K562 (cell line): ENCODE measurements at regions not wholly inside any gene's neighbourhood (a gene's known extent, or its start where the extent isn't known, plus 50 kb on each side); places are given as distances from the start of the nearest gene placed in this dataset.

Source experiments
- ATAC-seq: fragments of 200-7000 bp; cut with Tn5 transposase; 3 replicates; pipeline ENCODE4 v1.9.1; 2020; ENCODE audit warnings: moderate library complexity
- BruUV-seq: library from RNA; stranded (reverse); fragments of 400-500 nt; replicated peaks from 2 replicates; lab custom pipeline; 2021; lab: Mats Ljungman, UMichigan
- CTCF ChIA-PET: fragments of 300-600 bp; formaldehyde crosslinking; extraction: SDS; loops from one replicate; lab custom pipeline; 2021; ENCODE audit warnings: low intra/inter-chr PET ratio; lab: Yijun Ruan, JAX
- POLR2A ChIA-PET: fragments of 300-600, 350-650 bp; sonication (Branson Sonifier 250); formaldehyde crosslinking; extraction: SDS; loops from one replicate; lab custom pipeline; 2021; ENCODE audit warnings: antibody characterized with exemption, inconsistent platforms; lab: Yijun Ruan, JAX
- DNase-seq, 4 experiments: peaks; one replicate each; pipeline versions ENCODE4 v3.0.0 to v3.0.0-alpha.2; 2011 to 2018; ENCODE audit warnings: low spot score in 3 of 4, mixed read lengths in 3 of 4; ENCODE audit errors: extremely low read depth in 1 of 4
- FAIRE-seq: peaks from 2 replicates; lab custom pipeline; 2011; peaks lifted over from hg19 to GRCh38; lab: Jason Lieb, UNC
- H2AFZ ChIP-seq: 2 replicates; pipeline ENCODE4 v1.6.0; 2011; ENCODE audit warnings: low read depth, low read length, control low read depth, inconsistent platforms
- H3K27ac ChIP-seq: fragments of 200-600 bp; 3 replicates; pipeline ENCODE4 v1.8.0; 2011; ENCODE audit warnings: low read depth, mild to moderate bottlenecking, control low read depth, inconsistent platforms, low read length, moderate library complexity, mixed read lengths; ENCODE audit errors: extremely low read depth
- H3K27me3 ChIP-seq, 2 experiments: fragments of 300-600 bp in 1 of 2; 2 replicates in 1 of 2; 3 replicates in 1 of 2; pipeline versions ENCODE4 v1.6.0 to v1.8.0; 2011; ENCODE audit warnings: inconsistent platforms in 2 of 2, low read length in 2 of 2, mild to moderate bottlenecking in 1 of 2, mixed read lengths in 1 of 2, moderate library complexity in 1 of 2; ENCODE audit not compliant: control insufficient read depth in 2 of 2, insufficient read depth in 2 of 2
- H3K36me3 ChIP-seq: fragments of 300-600 bp; 3 replicates; pipeline ENCODE4 v1.8.0; 2011; ENCODE audit warnings: mild to moderate bottlenecking, low read length, inconsistent platforms; ENCODE audit not compliant: control insufficient read depth, insufficient read depth
- H3K4me1 ChIP-seq, 2 experiments: fragments of 200-600 bp in 1 of 2; replicated peaks in 1 of 2; 2 replicates in 1 of 2; 3 replicates in 1 of 2; pipeline versions ENCODE4 v1.5.1 to v1.8.0; 2011; ENCODE audit warnings: inconsistent platforms in 2 of 2, low read length in 2 of 2, mild to moderate bottlenecking in 1 of 2, mixed read lengths in 1 of 2, moderate library complexity in 1 of 2; ENCODE audit not compliant: control insufficient read depth in 2 of 2, insufficient read depth in 2 of 2
- H3K4me2 ChIP-seq: 2 replicates; pipeline ENCODE4 v1.6.1; 2011; ENCODE audit warnings: low read length, control low read depth, inconsistent platforms, mixed read lengths; ENCODE audit not compliant: insufficient read depth
- H3K4me3 ChIP-seq: fragments of 200-600 bp; sonication (generic), shearing (Covaris generic); 2 replicates; pipeline ENCODE4 v1.5.1; 2016; ENCODE audit warnings: control low read depth, inconsistent platforms
- H3K79me2 ChIP-seq: fragments of 200-600 bp; 3 replicates; pipeline ENCODE4 v1.8.0; 2011; ENCODE audit warnings: low read length, inconsistent platforms; ENCODE audit not compliant: control insufficient read depth, insufficient read depth
- H3K9ac ChIP-seq, 2 experiments: 2 replicates each; pipeline versions ENCODE4 v1.6.0 to v1.6.1; 2011; ENCODE audit warnings: low read depth in 2 of 2, low read length in 2 of 2, control low read depth in 1 of 2, inconsistent platforms in 1 of 2, mild to moderate bottlenecking in 1 of 2, mixed read lengths in 1 of 2; ENCODE audit not compliant: insufficient read depth in 1 of 2
- H3K9me1 ChIP-seq: one replicate; pipeline ENCODE4 v1.6.0; 2011; ENCODE audit warnings: inconsistent platforms, mild to moderate bottlenecking, low read length, moderate library complexity; ENCODE audit not compliant: control insufficient read depth, insufficient read depth
- H3K9me3 ChIP-seq: replicated peaks from 2 replicates; pipeline ENCODE4 v1.5.1; 2011; ENCODE audit warnings: low read depth, low read length, inconsistent platforms; ENCODE audit not compliant: control insufficient read depth, insufficient read depth
- H4K20me1 ChIP-seq: replicated peaks from 2 replicates; pipeline ENCODE4 v1.6.1; 2011; ENCODE audit warnings: low read length, inconsistent platforms, mixed read lengths; ENCODE audit not compliant: control insufficient read depth, insufficient read depth
- ATF6 ChIP-seq: sonication (generic); formaldehyde crosslinking; IDR thresholded peaks from 2 replicates; pipeline ENCODE4 v1.4.0; 2020; ENCODE audit warnings: mild to moderate bottlenecking, missing genetic modification reagents
- NFIC ChIP-seq: fragments of 450-650 bp; IDR thresholded peaks from 2 replicates; pipeline ENCODE4 v1.6.1; 2017; ENCODE audit warnings: mild to moderate bottlenecking, inconsistent platforms
- NR2C2 ChIP-seq, 2 experiments: fragments of 200-800 bp in 1 of 2; sonication (Bioruptor generic) in 1 of 2; sonication (generic) in 1 of 2; formaldehyde crosslinking in 1 of 2; IDR thresholded peaks; 2 replicates each; pipeline versions ENCODE4 v1.6.1 to v1.8.0; 2016 to 2022; ENCODE audit warnings: mild to moderate bottlenecking in 1 of 2, missing compliant biosample characterization in 1 of 2, missing genetic modification characterization in 1 of 2, missing genetic modification reagents in 1 of 2
- RAD21 ChIP-seq, 2 experiments: fragments of 250-450 bp in 1 of 2; fragments of 450-650 bp in 1 of 2; sonication (Bioruptor Pico) in 1 of 2; formaldehyde crosslinking in 1 of 2; IDR thresholded peaks in 1 of 2; conservative IDR thresholded peaks in 1 of 2; 2 replicates each; pipeline versions ENCODE4 v1.4.0 to v1.8.0; 2020 to 2022; ENCODE audit warnings: mild to moderate bottlenecking in 2 of 2, moderate library complexity in 1 of 2
- SMARCC2 ChIP-seq: fragments of 450-650 bp; IDR thresholded peaks from 2 replicates; pipeline ENCODE4 v1.6.1; 2017; ENCODE audit warnings: antibody characterized with exemption, moderate library complexity, mild to moderate bottlenecking, low read depth
- TEAD2 ChIP-seq: fragments of 450-650 bp; IDR thresholded peaks from 2 replicates; pipeline ENCODE4 v1.6.1; 2016; ENCODE audit warnings: missing genetic modification characterization, control low read depth, missing compliant biosample characterization
- ZC3H11A ChIP-seq: IDR thresholded peaks from 2 replicates; pipeline ENCODE4 v1.6.1; 2012; ENCODE audit warnings: low read depth, low read length, improper control_type of control experiment
- WGBS: fragments of 100-300 bp; shearing (Covaris generic); methylation state at CpG from one replicate; pipeline ENCODE4 v1.1.6; 2016; ENCODE audit warnings: low coverage, mixed read lengths; ENCODE audit not compliant: insufficient coverage; ENCODE audit errors: missing lambda C conversion rate; 5-methylcytosine and 5-hydroxymethylcytosine counted together
- in situ Hi-C: fragments of 300-500 bp; cut with MboI; formaldehyde crosslinking; loops from 4 replicates; pipeline ENCODE4 v1.15.0; 2018; ENCODE audit warnings: inconsistent platforms, mixed read lengths
- intact Hi-C: fragments of 100-400 bp; cut with micrococcal nuclease; formaldehyde crosslinking; loops from 2 replicates; pipeline ENCODE4 v1.14.2; 2022
- TF ChIP-seq, protein P1 (sequence below): fragments of 450-650 bp; formaldehyde crosslinking; IDR thresholded peaks from 2 replicates; pipeline ENCODE4 v1.4.0; 2020; ENCODE audit warnings: mild to moderate bottlenecking, mixed read lengths
- TF ChIP-seq, protein P2 (sequence below): fragments of 450-650 bp; formaldehyde crosslinking; IDR thresholded peaks from 2 replicates; pipeline ENCODE4 v1.4.0; 2020; ENCODE audit warnings: mild to moderate bottlenecking, moderate library complexity

DNA sequence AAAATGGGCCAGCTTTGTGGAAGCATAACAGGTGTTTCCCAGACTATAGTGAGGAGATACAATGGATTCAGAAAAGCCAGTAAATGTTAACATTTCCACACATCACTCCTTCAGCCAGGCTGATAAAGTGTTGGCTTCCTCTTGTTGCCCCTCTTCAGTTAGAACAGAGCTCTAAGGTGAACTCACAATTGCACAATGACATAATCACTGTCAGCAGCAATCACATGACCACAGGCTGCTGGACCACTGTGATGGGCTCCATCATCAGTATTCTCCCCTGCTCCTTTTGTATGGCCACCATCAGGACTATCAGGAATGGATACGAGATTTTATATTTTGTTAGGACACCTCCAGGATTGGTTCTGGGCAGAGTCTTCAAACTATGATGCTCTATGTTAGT, 849.4 kb upstream of the GHITM start:
- Histone ChIP-seq H3K4me1 (no peaks in the 10 kb centered on the region), H3K9me3 (no peaks in the 10 kb centered on the region)
- no peak for DNase-seq
- no peak for FAIRE-seq
- TF ChIP-seq, protein P1, sequence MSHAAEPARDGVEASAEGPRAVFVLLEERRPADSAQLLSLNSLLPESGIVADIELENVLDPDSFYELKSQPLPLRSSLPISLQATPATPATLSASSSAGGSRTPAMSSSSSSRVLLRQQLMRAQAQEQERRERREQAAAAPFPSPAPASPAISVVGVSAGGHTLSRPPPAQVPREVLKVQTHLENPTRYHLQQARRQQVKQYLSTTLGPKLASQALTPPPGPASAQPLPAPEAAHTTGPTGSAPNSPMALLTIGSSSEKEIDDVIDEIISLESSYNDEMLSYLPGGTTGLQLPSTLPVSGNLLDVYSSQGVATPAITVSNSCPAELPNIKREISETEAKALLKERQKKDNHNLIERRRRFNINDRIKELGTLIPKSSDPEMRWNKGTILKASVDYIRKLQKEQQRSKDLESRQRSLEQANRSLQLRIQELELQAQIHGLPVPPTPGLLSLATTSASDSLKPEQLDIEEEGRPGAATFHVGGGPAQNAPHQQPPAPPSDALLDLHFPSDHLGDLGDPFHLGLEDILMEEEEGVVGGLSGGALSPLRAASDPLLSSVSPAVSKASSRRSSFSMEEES (CRISPR knock-in tag): 0 out of 2 replicates have a peak, but pooled peaks have one; percentile 6
- TF ChIP-seq RAD21 (CRISPR knock-in tag; conservative IDR thresholded peaks at IDR 0.05 in 1 of 2, IDR thresholded peaks at IDR 0.05 in 1 of 2): no peak
- TF ChIP-seq, all 486 proteins: peak for 1
- H3K36me3 ChIP-seq: no peaks in the 10 kb centered on the region
- H3K27ac ChIP-seq: no peak overlapping the region
- no peak overlapping the region for H3K4me2 ChIP-seq
- in situ Hi-C loops (no loop called here), intact Hi-C loops (no loop called here)
- no peak overlapping the region for H2AFZ ChIP-seq
- no peaks in the 10 kb centered on the region for H3K9me1 ChIP-seq
- BruUV-seq: no TSS peak
- no peak for ATAC-seq
- H3K79me2 ChIP-seq: no peaks in the 10 kb centered on the region
- ChIA-PET POLR2A (no interaction called here), CTCF (no interaction called here)
- 0% methylated on average over 1 of the region's 1 CpG for WGBS
- no peak overlapping the region for H3K9ac ChIP-seq
- no peaks in the 10 kb centered on the region for H3K27me3 ChIP-seq
- no peak overlapping the region for H3K4me3 ChIP-seq
- H4K20me1 ChIP-seq: no peaks in the 10 kb centered on the region

GRCh38 chr10:83301732-83302131, 837.6 kb upstream of the GHITM start:
- H3K36me3 ChIP-seq: no peaks in the 10 kb centered on the region
- ChIA-PET POLR2A (no interaction called here), CTCF (no interaction called here)
- H2AFZ ChIP-seq: no peak overlapping the region
- WGBS: 0% methylated on average over 2 of the region's 2 CpGs
- H3K27ac ChIP-seq: no peak overlapping the region
- no peaks in the 10 kb centered on the region for H3K27me3 ChIP-seq
- no peaks in the 10 kb centered on the region for H3K79me2 ChIP-seq
- no peak overlapping the region for H3K4me3 ChIP-seq
- H4K20me1 ChIP-seq: no peaks in the 10 kb centered on the region
- FAIRE-seq: no peak
- DNase-seq: no peak
- H3K9me1 ChIP-seq: no peaks in the 10 kb centered on the region
- H3K4me1 ChIP-seq: no peaks in the 10 kb centered on the region
- ATAC-seq: no peak
- H3K9me3 ChIP-seq: no peaks in the 10 kb centered on the region
- BruUV-seq: no TSS peak
- no peak overlapping the region for H3K9ac ChIP-seq
- in situ Hi-C loops: no loop called here
- no peak overlapping the region for H3K4me2 ChIP-seq
- intact Hi-C loops: no loop called here
- TF ChIP-seq NR2C2 (CRISPR knock-in tag; IDR thresholded peaks at IDR 0.05) (no peak), NR2C2 (tag; IDR thresholded peaks at IDR 0.05) (no peak), NFIC (no peak), SMARCC2 (no peak), TEAD2 (tag) (no peak), ATF6 (CRISPR knock-in tag) (no peak), ZC3H11A (no peak)
- TF ChIP-seq, protein P2, sequence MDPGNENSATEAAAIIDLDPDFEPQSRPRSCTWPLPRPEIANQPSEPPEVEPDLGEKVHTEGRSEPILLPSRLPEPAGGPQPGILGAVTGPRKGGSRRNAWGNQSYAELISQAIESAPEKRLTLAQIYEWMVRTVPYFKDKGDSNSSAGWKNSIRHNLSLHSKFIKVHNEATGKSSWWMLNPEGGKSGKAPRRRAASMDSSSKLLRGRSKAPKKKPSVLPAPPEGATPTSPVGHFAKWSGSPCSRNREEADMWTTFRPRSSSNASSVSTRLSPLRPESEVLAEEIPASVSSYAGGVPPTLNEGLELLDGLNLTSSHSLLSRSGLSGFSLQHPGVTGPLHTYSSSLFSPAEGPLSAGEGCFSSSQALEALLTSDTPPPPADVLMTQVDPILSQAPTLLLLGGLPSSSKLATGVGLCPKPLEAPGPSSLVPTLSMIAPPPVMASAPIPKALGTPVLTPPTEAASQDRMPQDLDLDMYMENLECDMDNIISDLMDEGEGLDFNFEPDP: no peak
